NCI-H69 (cell line): ENCODE measurements at regions not wholly inside any gene's neighbourhood (a gene's known extent, or its start where the extent isn't known, plus 50 kb on each side); places are given as distances from the start of the nearest gene placed in this dataset.

Source experiments
- DNase-seq: peaks from one replicate; lab custom pipeline; 2025; lab: John Stamatoyannopoulos, UW

GRCh38 chr10:98332623-98333269 is 64.8 kb upstream of the LOXL4 start:
- peak; percentile 5 for DNase-seq

GRCh38 chr10:98331885-98332284 is 63.9 kb upstream of the LOXL4 start:
- peak; percentile 59 for DNase-seq

- no peak for DNase-seq
Observed at GRCh38 chr10:98330987-98331386, 63.0 kb upstream of the LOXL4 start.

- DNase-seq: no peak
Observed at GRCh38 chr10:98328640-98329039, 60.6 kb upstream of the LOXL4 start.

- no peak for DNase-seq
Observed at GRCh38 chr10:98328163-98328562, 60.2 kb upstream of the LOXL4 start.

GRCh38 chr10:98326621-98327027 is 58.6 kb upstream of the LOXL4 start:
- DNase-seq: peak; percentile 39

GRCh38 chr10:98323221-98324164 is 55.5 kb upstream of the LOXL4 start:
- peak; percentile 2 for DNase-seq

- no peak for DNase-seq
Observed at GRCh38 chr10:98321186-98321780, 53.3 kb upstream of the LOXL4 start.

GRCh38 chr10:98320486-98321185 is 52.6 kb upstream of the LOXL4 start:
- DNase-seq: peak; percentile 38

GRCh38 chr10:98318861-98319260 is 50.9 kb upstream of the LOXL4 start:
- no peak for DNase-seq
